ENCODE measurements at regions not wholly inside any gene's neighbourhood (a gene's known extent, or its start where the extent isn't known, plus 50 kb on each side); places are given as distances from the start of the nearest gene placed in this dataset.

DNA sequence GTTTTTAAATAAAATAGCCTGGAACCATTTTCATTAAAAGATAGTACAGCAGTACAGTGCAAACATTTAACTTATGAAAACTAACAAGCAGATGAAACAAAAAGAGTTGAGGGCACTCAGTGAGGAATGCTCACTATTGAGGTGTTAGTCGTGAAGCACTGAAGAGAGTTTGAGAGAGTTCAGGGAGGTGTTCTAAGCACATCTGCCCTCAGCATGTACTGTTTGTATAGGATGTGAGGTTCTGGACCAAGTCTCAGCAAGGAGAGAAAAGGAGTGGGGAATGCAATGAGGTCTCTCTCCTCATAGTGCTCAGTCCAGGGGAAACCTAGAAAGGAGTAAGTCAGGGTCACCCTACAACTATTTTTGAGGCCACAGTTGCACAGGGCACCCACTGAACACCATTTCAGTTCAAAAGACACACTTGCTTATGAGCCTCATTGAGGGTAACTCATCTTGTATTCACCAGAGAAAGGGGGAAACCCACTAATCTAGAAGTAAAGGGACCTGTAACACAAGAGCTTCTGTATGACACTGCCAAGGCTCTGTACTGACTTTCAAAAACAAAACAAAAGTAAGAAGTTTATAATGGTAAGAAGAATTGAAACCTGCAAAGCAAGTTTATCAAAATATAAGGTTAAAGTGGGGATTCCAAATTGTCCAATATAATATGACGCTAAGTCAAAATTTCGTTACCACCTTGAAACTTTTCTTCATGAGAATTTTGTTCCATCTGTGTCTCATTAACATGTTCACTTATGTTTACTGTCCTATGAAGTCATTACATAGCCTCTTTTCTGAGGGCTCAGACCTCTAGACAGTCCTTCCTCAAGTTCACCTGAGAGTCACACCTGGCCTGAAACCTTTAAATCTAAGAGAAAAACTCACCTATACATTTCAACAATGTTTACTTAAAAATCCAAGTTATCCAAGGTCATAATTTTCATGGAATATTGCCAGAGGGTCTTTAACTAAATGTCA, 275.3 kb downstream of the ETS1 start:
- TF ChIP-seq TEAD4 (IDR thresholded peaks at IDR 0.05; ENCODE audit: borderline replicate concordance, insufficient read depth), result no peak
- TF ChIP-seq TCF12 (IDR thresholded peaks at IDR 0.05), result no peak
- POLR2A ChIA-PET, result no interaction called here
- whole genome bisulfite sequencing (ENCODE audit: low lambda C conversion rate), result 51% methylated on average over 3 of the region's 3 CpGs
- Histone ChIP-seq H3K4me2 (no peak overlapping the region), H2AFZ (ENCODE audit: low read depth) (no peak overlapping the region), H3K9ac (no peak overlapping the region), H3K4me3 (ENCODE audit: low read depth in 2 of 2, low read length in 1 of 2) (no peak overlapping the region), H3K9me3 (no peaks in the 10 kb centered on the region), H3K79me2 (ENCODE audit: insufficient read depth) (no peaks in the 10 kb centered on the region), H3K36me3 (replicated peaks in 1 of 2; ENCODE audit: control insufficient read depth in 1 of 2, insufficient read depth in 2 of 2, low read length in 1 of 2) (no peaks in the 10 kb centered on the region), H3K27me3 (ENCODE audit: insufficient read depth) (no peaks in the 10 kb centered on the region), H3K27ac (ENCODE audit: low read depth in 2 of 2, low read length in 1 of 2) (no peak overlapping the region), H3F3A (replicated peaks; ENCODE audit: insufficient read depth) (no peaks in the 10 kb centered on the region), H3K4me1 (ENCODE audit: control insufficient read depth in 1 of 2, insufficient read depth in 2 of 2, low read depth in 1 of 2, low read length in 1 of 2) (peaks cover 0 to 5% of the 10 kb centered on the region in 2 experiments; a peak in 2 of 4 replicates), H4K20me1 (ENCODE audit: insufficient read depth) (no peaks in the 10 kb centered on the region), H3K9me2 (no peaks in the 10 kb centered on the region)
- no peak for DNase-seq
- CTCF ChIA-PET, result no interaction called here

DNA sequence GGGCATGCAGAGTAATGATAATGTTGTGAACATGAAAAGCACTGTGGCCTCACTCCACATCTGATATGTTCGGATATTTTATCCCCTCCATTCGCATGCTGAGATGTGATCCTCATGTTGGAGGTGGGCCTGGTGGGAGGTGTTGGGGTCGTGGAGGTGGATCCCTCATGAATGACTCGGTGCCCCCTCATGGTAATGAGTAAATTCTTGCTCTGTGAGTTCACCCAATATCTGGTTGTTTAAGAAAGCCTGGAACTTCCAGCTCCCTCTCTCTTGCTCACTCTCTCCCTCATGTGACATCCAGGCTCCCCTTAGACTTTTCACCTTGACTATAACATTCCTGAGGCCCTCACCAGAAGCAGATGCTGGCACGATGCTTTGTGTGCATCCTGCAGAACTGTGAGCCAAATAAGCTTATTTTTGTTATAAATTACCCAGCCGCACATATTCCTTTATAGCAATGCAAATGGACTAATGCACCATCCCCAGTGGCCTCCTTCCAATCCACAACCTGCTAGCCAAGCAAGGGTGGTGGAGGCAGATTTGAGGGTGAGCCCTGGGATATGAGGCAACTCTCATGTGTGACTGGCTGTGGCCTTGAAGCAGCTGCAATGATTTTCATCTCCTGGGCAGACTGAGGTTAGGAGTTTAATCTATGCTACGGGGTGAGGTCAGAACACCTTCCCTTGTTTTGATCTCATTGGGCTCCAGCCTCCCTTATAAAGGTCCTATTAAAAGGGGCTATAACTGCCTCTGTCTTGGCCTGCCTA, 276.5 kb downstream of the ETS1 start:
- H3K4me2 ChIP-seq, result no peak overlapping the region
- no peaks in the 10 kb centered on the region for H3F3A ChIP-seq (replicated peaks; ENCODE audit: insufficient read depth)
- no peaks in the 10 kb centered on the region for H4K20me1 ChIP-seq (ENCODE audit: insufficient read depth)
- H3K4me1 ChIP-seq (ENCODE audit: control insufficient read depth in 1 of 2, insufficient read depth in 2 of 2, low read depth in 1 of 2, low read length in 1 of 2), result peaks cover 0 to 5% of the 10 kb centered on the region in 2 experiments; a peak in 2 of 4 replicates
- H3K27me3 ChIP-seq (ENCODE audit: insufficient read depth), result no peaks in the 10 kb centered on the region
- no peak overlapping the region for H3K9ac ChIP-seq
- no peaks in the 10 kb centered on the region for H3K79me2 ChIP-seq (ENCODE audit: insufficient read depth)
- H3K27ac ChIP-seq (ENCODE audit: low read depth in 2 of 2, low read length in 1 of 2), result no peak overlapping the region
- ChIA-PET CTCF (interaction anchor here (0.8 kb wide), 1 partner anchor 11 kb away, joined by 5 read pairs; no protein-coding TSS in a partner anchor), POLR2A (no interaction called here)
- no peak overlapping the region for H2AFZ ChIP-seq (ENCODE audit: low read depth)
- H3K36me3 ChIP-seq (replicated peaks in 1 of 2; ENCODE audit: control insufficient read depth in 1 of 2, insufficient read depth in 2 of 2, low read length in 1 of 2), result no peaks in the 10 kb centered on the region
- WGBS (ENCODE audit: low lambda C conversion rate), result 62% methylated on average over 7 of the region's 7 CpGs
- no peak overlapping the region for H3K4me3 ChIP-seq (ENCODE audit: low read depth in 2 of 2, low read length in 1 of 2)
- no peaks in the 10 kb centered on the region for H3K9me2 ChIP-seq
- H3K9me3 ChIP-seq, result no peaks in the 10 kb centered on the region
- DNase-seq, result no peak
- TF ChIP-seq GATA2 (CRISPR knock-in tag; IDR thresholded peaks at IDR 0.05), result no peak
- no peak for TF ChIP-seq EZH2phosphoT487 (IDR thresholded peaks at IDR 0.05; ENCODE audit: borderline replicate concordance, low read depth)
- TF ChIP-seq ELF1 (IDR thresholded peaks at IDR 0.05), result no peak
- no peak for TF ChIP-seq TEAD4 (IDR thresholded peaks at IDR 0.05; ENCODE audit: borderline replicate concordance, insufficient read depth)
- no peak for TF ChIP-seq POLR2AphosphoS5 (IDR thresholded peaks at IDR 0.05; ENCODE audit: low read depth, low read length)
- TF ChIP-seq IRF3 (IDR thresholded peaks at IDR 0.05; ENCODE audit: low read depth, low read length), result no peak
- no peak for TF ChIP-seq TCF12 (IDR thresholded peaks at IDR 0.05)
- no peak for TF ChIP-seq YY1 (IDR thresholded peaks at IDR 0.05; ENCODE audit: low read depth)
- TF ChIP-seq RFX5 (IDR thresholded peaks at IDR 0.05; ENCODE audit: low read length), result no peak
- TF ChIP-seq MEF2A (IDR thresholded peaks at IDR 0.05; ENCODE audit: borderline replicate concordance, low read depth), result no peak
- TF ChIP-seq SMC3 (IDR thresholded peaks at IDR 0.05; ENCODE audit: low read depth, low read length), result no peak
- TF ChIP-seq SIN3A (IDR thresholded peaks at IDR 0.05; ENCODE audit: borderline replicate concordance, low read depth, low read length), result no peak
- TF ChIP-seq CTCF (IDR thresholded peaks at IDR 0.05), result no peak
- no peak for TF ChIP-seq REST (IDR thresholded peaks at IDR 0.05; ENCODE audit: low read depth, low read length)
- TF ChIP-seq GABPA (IDR thresholded peaks at IDR 0.05; ENCODE audit: low read depth), result no peak
- no peak for TF ChIP-seq CHD2 (IDR thresholded peaks at IDR 0.05; ENCODE audit: low read length, partially characterized antibody)

All from SK-N-SH (cell line).